ENCODE measurements at regions not wholly inside any gene's neighbourhood (a gene's known extent, or its start where the extent isn't known, plus 50 kb on each side); places are given as distances from the start of the nearest gene placed in this dataset.

- TF ChIP-seq CTCF (conservative IDR thresholded peaks at IDR 0.05) = no peak; the same call in 1 of the 2 replicates
- TF ChIP-seq ZFX (IDR thresholded peaks at IDR 0.05) = no peak
These were observed 127.3 kb upstream of the MON1B start for GRCh38 chr16:77063676-77064016.
